ENCODE measurements at regions not wholly inside any gene's neighbourhood (a gene's known extent, or its start where the extent isn't known, plus 50 kb on each side); places are given as distances from the start of the nearest gene placed in this dataset.

DNA sequence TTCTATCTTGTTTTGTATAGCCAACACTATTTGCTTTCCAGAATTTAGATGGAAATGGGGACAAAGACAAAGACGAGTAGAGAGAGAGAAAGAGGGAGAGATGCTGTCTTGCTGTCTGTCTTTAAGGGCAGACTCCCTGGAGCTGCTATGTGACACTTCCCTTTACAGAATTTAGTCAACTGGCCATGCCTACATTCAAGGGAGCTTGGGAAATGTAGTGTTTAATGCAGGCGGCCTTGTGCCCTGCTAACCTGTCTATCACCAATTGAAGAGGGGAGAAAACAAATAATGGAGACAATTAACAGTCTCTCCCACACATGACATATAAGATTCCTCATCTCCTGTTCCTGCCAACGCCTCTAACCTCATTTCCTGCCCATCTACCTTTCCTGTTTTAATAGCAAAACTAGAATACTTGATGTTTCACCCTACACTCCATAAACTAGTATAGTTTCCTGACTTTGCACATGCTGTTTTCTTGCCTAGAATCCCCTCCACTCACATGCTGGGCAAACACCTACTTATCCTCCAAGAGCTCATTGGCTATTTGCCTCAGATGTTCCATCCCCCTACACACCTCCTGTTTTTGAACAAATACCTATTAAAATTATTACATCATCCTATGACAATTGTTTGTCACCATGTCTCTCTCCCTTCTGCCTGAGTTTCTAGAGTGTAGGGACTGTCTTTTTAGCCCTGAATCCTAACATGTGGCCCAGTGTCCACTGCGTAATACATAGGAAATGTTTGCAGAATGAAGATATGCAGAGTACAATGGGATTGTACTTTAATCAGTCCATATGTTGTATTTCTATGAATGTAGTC is 117.2 kb downstream of the SLC25A24 start:
- Histone ChIP-seq H3K36me3 (no peaks in the 10 kb centered on the region), H3K27me3 (0 out of 2 replicates have a peak, but pooled peaks cover 3% of the 10 kb centered on the region), H3K4me3 (no peak overlapping the region), H3K9me3 (no peaks in the 10 kb centered on the region)
- no peak for DNase-seq

DNA sequence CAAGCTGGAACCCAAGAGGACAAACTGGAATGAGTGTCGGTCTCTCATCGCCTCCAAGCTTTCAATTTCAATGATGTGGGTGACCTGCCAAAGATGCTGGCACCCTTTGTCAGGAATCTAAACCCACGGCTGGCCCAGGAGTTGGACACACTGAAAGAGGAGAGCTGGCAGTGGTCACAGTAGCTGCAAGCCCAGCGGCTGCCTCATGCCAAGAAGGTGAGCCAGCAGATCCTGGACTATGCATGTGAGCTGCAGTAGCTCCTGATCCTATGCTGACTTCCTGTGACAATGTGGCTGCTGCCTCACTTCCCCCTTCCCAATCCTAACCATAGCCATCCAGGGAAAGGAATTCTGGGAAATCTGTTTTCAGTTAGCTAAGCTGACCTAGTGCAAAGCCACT is 117.0 kb upstream of the VAV3 start:
- peak; percentile 81 for DNase-seq
- no peaks in the 10 kb centered on the region for H3K9me3 ChIP-seq
- no peak overlapping the region for H3K4me3 ChIP-seq
- no peaks in the 10 kb centered on the region for H3K36me3 ChIP-seq
- H3K27me3 ChIP-seq = 0 out of 2 replicates have a peak, but pooled peaks cover 3% of the 10 kb centered on the region

DNA sequence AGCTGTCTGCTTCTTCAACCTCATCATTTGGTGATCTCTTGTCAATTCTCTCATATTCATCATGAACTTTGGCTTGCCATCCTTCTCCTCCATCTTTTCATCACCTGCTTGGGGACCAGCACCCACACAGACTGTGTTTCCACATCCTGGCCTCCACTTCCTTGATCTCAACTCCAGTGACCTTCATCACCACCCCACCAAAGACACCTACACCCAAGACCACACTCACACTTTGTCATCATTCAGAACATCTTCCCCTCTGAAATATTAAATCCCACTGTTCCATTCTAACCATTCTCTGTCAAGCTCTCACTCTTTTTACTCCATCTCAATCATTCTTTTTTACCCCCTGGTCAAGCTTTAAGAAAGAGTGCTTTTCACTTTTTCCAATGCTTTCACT is 115.5 kb upstream of the VAV3 start:
- H3K4me3 ChIP-seq = no peak overlapping the region
- H3K36me3 ChIP-seq = no peaks in the 10 kb centered on the region

DNA sequence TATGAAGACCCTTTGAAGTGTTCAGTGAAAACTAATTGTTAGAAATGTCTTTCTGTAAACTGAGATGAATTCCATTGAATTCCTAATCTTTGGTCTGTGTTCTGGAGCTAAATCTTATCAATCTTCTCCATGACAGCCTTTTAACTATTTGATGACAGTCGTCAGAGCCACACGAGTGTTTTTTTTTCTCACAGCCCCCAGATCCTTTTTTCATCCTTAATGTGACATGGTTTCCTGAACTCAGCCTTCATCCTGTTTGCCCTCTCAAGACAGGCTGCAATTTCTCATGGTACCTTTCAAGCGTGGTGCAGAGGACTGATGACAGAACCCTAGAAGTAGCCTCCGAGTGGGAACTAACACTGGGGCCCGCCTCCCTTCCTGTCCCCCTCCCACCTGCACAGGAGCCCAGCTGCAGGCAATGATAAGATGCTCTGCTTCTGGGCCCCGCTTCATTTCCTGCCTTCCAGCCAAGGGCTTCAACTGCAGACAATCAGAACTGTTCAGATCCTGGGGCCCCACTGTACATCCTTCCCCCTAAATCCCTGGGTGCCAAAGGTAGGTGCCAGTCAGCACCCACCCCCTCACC is 114.6 kb upstream of the VAV3 start:
- Histone ChIP-seq H3K36me3 (no peaks in the 10 kb centered on the region), H3K27me3 (peaks cover 10% of the 10 kb centered on the region), H3K9me3 (no peaks in the 10 kb centered on the region), H3K4me3 (no peak overlapping the region)
- no peak for DNase-seq

More for the DNA sequence above, 115.5 kb upstream of the VAV3 start:
- Histone ChIP-seq H3K27me3 (0 out of 2 replicates have a peak, but pooled peaks cover 5% of the 10 kb centered on the region), H3K9me3 (no peaks in the 10 kb centered on the region)
- no peak for DNase-seq

DNA sequence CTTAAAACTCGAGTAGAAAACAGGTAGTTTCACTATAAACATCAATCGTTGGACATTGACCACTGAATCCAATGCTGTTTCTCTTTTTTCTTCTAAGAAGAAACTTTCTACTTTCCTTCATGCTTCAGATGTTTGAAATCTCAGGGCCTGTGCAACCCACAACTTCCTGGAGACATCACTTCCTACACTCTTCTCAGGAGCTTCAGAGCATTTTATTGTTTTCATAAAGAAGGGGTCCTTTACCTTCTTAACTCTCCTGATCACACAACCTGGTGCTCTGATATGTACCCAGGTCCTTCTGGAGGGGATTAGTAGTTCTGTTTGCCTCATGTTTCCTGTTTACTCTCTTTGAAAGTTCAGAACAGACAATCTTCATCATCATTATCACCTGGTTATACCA is 113.0 kb upstream of the VAV3 start:
- DNase-seq = no peak
- H3K27me3 ChIP-seq = peaks cover 18% of the 10 kb centered on the region
- H3K36me3 ChIP-seq = no peaks in the 10 kb centered on the region
- H3K9me3 ChIP-seq = no peaks in the 10 kb centered on the region
- no peak overlapping the region for H3K4me3 ChIP-seq

DNA sequence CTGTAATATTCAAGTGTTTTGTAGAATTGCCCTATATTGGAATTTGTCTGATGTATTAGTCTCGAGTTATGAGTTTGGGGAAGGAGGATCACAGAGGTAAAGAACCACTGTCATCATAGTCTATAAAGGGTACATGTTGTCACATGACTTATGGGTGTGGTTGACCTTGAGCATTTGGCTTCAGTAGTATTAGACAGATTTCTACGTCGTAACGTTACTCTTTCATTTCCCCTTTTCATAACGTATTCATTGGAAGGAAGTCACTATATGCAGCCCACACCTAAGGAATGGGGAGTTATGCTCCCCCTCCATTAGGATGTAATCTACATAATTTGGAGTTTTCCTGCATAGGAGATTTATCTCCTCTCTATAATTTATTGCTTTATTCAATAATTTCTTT is 110.1 kb upstream of the VAV3 start:
- no peaks in the 10 kb centered on the region for H3K36me3 ChIP-seq
- H3K4me3 ChIP-seq = no peak overlapping the region
- no peak for DNase-seq
- H3K9me3 ChIP-seq = no peaks in the 10 kb centered on the region
- peaks cover 30% of the 10 kb centered on the region for H3K27me3 ChIP-seq

DNA sequence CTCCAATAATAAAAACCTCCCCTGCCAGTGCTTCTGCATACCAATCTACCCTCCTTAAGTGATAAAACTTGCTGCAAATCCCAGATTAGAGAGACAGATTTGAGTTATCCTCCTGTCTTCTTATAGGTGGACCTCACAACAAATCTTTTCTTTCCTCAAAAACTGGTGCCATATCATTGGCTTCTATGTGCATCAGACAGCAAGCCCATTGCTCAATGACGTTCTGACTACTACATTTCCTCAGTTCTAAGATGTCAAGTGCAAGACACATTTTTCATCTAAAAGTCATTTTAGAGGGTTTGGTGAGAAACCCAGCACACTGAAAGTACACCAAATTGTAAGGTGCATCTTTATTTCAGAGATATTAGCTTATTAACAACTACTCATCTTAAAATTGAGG is 107.8 kb upstream of the VAV3 start:
- Histone ChIP-seq H3K27me3 (peaks cover 28% of the 10 kb centered on the region), H3K9me3 (no peaks in the 10 kb centered on the region), H3K36me3 (no peaks in the 10 kb centered on the region), H3K4me3 (no peak overlapping the region)
- no peak for DNase-seq

DNA sequence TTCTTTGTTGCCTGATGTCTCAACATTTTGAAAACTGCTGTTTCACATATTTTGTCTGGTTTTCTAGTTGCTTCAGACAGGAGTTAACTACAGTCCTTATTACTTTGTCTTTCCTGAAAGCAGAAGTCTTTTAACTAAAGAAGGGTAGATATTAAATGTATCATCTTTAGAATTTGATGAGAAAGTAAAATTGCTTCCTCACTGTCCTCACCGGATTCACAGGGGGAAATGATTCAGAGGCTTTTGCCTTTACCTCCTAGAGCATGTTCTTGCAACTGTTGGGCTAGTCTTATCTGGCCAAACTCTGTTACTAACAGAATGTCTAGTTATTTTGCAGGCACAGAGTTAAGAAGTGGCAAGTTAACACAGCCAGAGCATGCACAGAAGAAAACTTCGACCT is 107.2 kb upstream of the VAV3 start:
- DNase-seq = no peak
- no peaks in the 10 kb centered on the region for H3K9me3 ChIP-seq
- H3K4me3 ChIP-seq = no peak overlapping the region
- H3K27me3 ChIP-seq = peaks cover 28% of the 10 kb centered on the region
- no peaks in the 10 kb centered on the region for H3K36me3 ChIP-seq

DNA sequence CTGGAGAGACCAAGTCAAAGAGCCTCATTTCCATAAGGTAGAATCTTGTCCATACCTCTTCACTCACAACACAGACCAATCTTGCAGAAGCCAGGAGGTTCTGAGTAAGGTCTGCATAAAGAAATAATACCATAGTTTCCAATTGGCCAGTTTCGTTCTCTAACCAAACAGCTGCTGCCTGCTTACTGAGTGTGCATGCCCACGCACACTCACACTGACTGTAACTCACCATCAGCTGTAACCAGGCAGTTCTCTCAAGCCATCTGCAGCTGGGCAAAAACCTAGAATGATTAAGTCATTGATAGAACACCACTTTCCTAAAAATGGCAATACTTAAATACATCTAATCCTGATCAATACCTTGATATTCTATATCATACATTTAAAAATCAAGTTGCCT is 106.6 kb upstream of the VAV3 start:
- Histone ChIP-seq H3K4me3 (no peak overlapping the region), H3K36me3 (no peaks in the 10 kb centered on the region), H3K9me3 (no peaks in the 10 kb centered on the region), H3K27me3 (peaks cover 25% of the 10 kb centered on the region)
- no peak for DNase-seq

DNA sequence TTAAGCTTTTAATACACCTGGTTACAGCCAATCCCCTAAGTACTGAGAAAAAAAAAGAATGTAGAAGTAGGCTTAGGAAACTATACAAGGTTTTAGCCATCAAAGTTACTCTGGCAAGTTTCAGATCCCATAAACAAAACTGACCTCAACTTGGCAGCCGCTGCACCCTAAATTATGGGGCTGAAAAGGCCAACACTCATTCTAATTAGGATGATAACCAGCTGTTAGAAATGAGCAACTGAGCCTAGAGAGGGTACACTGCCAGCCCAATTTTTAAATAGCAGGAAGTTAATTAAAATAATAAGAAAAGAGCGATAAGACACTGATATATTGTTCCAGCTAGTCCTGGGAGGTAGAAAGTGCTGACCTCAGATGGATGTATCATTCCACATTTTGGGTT is 105.7 kb upstream of the VAV3 start:
- H3K9me3 ChIP-seq = no peaks in the 10 kb centered on the region
- H3K36me3 ChIP-seq = no peaks in the 10 kb centered on the region
- H3K27me3 ChIP-seq = peaks cover 27% of the 10 kb centered on the region
- DNase-seq = no peak
- H3K4me3 ChIP-seq = no peak overlapping the region

DNA sequence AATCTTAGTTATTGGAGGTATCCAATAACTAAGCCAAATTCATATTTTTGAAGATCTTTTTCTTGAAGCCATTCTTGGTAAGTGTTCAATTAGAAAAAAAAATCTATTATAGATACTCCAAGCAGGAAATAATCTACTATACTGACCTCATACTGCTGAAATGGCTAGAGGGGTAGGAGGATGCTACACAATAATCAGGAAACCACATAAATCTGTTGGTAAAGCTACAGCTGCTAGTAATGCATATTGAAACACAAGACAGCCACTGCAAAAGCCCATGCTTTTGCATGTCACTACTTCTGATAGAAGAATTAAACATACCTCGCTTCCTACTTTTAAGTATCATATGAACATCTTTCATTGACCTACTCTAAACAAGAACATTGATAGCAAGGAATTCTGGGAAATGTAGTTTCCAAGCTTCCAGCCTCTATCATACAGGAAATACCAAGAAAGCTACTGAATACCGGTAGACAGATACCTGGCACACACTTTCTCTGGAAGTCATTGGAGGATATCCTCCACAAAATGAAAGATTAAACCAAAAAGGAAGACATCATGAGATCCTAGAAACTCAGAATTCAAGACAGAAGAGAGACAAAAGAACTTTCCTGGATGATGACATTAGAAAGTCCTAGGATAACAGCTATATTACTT is 103.0 kb upstream of the VAV3 start:
- DNase-seq = no peak
- Histone ChIP-seq H3K4me3 (no peak overlapping the region), H3K27me3 (peaks cover 32% of the 10 kb centered on the region), H3K36me3 (no peaks in the 10 kb centered on the region), H3K9me3 (no peaks in the 10 kb centered on the region)

DNA sequence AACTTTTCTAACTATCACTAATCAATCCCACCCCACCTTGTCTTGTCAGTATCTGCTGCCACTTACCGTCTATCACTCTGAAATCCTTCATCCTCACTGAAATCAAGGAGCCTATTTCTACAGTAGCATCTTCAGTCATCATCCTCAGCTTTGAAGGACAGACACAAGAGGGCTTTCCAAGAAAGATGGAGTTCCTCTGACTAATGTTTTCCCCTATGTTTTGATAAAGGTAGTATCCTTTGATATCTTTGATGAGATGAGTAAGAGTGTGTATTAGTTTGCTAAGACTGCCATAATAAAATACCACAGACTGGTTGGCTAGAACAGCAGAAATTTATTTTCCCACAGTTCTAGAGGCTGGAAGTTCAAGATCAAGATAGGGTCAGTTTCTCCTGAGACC is 101.8 kb upstream of the VAV3 start:
- no peak for DNase-seq
- Histone ChIP-seq H3K4me3 (no peak overlapping the region), H3K36me3 (no peaks in the 10 kb centered on the region), H3K27me3 (peaks cover 38% of the 10 kb centered on the region), H3K9me3 (0 out of 2 replicates have a peak, but pooled peaks cover 1% of the 10 kb centered on the region)

DNA sequence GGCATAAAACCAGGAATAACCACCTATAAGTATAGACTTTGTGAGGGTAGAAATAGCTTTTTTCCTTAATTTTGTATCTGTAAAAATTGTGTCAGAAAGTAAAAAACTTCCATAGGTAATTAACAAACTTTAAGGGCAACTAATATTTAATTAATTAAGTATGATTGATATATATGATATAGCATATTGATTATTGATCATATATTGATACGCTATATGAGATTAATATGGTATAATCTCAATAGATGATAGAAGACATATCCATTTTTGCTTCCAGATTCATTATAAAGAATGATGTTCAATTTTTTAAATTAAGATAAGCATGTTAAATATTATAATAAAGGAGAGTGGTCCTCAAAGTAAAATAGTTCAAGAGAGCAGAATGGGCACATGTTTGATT is 99.3 kb upstream of the VAV3 start:
- Histone ChIP-seq H3K27me3 (peaks cover 30% of the 10 kb centered on the region), H3K4me3 (no peak overlapping the region), H3K9me3 (peaks cover 4% of the 10 kb centered on the region; the same call in 1 of the 2 replicates), H3K36me3 (no peaks in the 10 kb centered on the region)
- DNase-seq = no peak

DNA sequence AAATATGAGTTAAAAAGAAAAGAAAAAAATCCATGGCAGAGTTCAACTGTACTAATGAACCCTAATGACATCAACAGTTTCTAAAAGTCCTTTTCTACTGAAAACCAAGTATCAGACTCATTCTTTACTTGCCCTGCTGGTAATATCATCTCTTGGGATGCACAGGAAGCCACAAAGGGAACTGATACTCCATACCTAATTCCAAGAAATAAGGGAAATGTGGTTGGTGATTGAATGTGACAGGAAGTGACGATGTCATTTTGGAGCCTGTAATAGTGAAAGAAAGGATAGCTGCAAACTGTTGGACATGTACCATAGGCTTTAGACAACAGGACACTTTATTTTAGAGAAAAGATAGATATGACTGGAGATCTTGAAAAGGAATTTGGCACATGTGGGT is 98.7 kb upstream of the VAV3 start:
- Histone ChIP-seq H3K4me3 (no peak overlapping the region), H3K9me3 (peaks cover 4% of the 10 kb centered on the region; the same call in 1 of the 2 replicates), H3K27me3 (peaks cover 30% of the 10 kb centered on the region), H3K36me3 (no peaks in the 10 kb centered on the region)
- no peak for DNase-seq

DNA sequence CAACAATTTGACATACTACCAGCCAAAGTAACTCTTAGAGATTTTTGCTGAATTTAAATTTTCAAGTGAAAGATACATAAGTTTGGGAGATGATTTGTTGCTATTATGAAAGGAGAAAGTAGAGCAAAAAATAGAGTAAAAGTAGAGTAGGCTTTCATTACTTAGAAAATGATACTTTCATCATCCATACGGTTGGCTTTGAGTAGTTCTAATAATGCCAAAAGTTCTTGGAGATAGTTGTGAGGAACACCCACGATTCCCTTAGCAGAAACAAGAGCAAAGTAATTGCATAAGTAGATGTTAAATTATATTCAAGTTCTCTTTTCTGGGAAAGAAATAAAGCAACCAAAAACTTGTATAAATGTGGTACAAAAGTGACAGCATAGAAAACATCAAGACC is 95.0 kb upstream of the VAV3 start:
- Histone ChIP-seq H3K36me3 (no peaks in the 10 kb centered on the region), H3K4me3 (no peak overlapping the region), H3K9me3 (peaks cover 4% of the 10 kb centered on the region; the same call in 1 of the 2 replicates), H3K27me3 (peaks cover 27% of the 10 kb centered on the region)
- DNase-seq = no peak

DNA sequence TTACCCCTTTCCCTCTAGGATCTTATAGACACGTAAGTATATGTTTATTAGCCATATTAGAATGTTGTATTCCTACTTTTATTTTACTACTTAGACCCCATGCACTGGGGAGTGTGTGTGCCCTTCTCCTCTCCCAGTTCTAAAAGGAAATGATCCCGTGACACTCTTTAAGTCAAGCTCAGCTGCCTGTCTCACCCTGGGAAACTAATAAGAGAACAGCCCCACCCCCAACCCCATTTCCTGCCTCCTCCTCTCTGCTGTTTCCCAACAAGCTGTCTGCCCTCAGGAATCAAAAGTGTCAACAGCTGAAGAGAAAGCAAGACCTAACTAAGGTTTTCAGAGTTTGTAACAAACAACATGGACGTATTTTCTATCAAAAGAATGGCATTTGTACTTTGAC is 92.6 kb upstream of the VAV3 start:
- no peak overlapping the region for H3K4me3 ChIP-seq
- peaks cover 9% of the 10 kb centered on the region for H3K27me3 ChIP-seq
- H3K36me3 ChIP-seq = no peaks in the 10 kb centered on the region
- no peak for DNase-seq
- peaks cover 2% of the 10 kb centered on the region; the same call in 1 of the 2 replicates for H3K9me3 ChIP-seq

DNA sequence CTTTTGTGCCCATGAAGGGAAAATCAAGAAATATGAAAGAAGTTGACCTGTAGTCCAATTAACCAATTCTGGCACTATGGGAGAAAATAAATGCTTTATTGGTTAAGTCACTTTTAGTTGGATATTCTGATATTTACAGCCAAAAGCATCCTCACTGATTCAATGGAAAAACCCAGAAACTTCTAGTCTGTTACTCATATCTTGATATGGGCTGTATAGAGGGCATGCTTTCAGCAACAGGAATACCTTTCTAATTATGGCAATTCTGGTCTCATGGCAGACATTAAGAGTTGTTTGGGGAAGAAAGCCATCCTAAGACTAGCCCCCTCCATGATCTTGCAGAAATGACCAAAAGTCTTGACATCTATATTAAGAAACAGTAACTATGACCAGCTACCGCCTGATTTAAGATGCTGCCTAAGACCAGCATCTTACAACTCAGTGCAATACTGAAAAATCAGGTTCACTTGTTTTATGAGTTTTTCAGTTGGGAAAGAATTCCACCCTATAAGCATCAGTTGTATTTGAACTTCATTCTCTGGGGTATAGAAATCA is 91.5 kb upstream of the VAV3 start:
- H3K9me3 ChIP-seq = peaks cover 2% of the 10 kb centered on the region; the same call in 1 of the 2 replicates
- peaks cover 2% of the 10 kb centered on the region; the same call in 1 of the 2 replicates for H3K27me3 ChIP-seq
- no peaks in the 10 kb centered on the region for H3K36me3 ChIP-seq
- DNase-seq = no peak
- no peak overlapping the region for H3K4me3 ChIP-seq

Data from MG63 (cell line).